DND-41 (cell line): ENCODE measurements at regions not wholly inside any gene's neighbourhood (a gene's known extent, or its start where the extent isn't known, plus 50 kb on each side); places are given as distances from the start of the nearest gene placed in this dataset.

ENCODE experiments used
- CTCF ChIP-seq: IDR thresholded peaks from 2 replicates; pipeline ENCODE4 v1.5.1; 2012; ENCODE audit warnings: borderline replicate concordance, low read length, moderate library complexity, mild to moderate bottlenecking; ENCODE audit not compliant: poor library complexity, severe bottlenecking; ENCODE audit errors: extremely low read depth
- EZH2 ChIP-seq: IDR thresholded peaks from 3 replicates; pipeline ENCODE4 v1.6.1; 2012; ENCODE audit warnings: borderline replicate concordance, low read depth, mild to moderate bottlenecking, moderate library complexity, low read length, inconsistent platforms; ENCODE audit not compliant: severe bottlenecking

DNA sequence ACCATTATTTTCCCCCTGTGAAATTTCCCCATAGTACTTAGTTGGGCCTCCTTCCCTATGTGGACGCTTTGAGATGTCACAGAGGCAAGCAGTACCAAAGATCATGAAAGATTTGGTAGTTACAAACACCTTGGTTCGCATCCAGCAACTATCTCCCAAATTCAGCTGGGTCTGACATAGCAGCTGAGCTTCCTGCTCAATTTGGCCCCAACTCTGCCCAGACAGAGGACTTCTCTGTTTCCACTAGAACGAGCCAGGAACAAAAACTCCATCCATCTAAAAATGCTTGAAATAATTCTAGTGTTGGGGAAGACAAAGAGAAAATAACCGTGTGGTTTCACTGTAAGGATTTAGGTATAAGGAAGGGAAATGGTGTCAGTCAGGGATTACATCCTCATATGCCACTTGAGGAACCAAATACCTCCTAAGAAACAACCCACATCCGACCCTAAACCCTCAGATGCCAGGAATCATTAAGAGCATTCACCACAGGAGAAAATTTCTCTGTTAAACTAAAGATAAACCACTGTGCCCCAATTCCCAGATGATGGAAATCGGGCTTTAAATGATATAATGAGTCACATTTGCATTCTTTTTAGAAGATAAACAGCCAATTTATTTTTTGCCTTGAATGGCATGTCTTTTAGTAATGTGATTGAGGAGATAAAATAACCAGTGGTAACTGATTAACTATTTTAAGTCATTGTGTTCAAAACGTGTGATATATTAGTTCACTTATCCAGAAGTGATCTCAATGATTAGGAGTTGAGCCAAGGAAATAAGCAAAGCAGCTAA is 103.7 kb upstream of the IFNG-AS1 start:
- TF ChIP-seq EZH2 (no peak), CTCF (no peak)
